H9 (cell line): ENCODE measurements at regions not wholly inside any gene's neighbourhood (a gene's known extent, or its start where the extent isn't known, plus 50 kb on each side); places are given as distances from the start of the nearest gene placed in this dataset.

ENCODE experiments used
- DNase-seq: peaks from one replicate; pipeline ENCODE4 v3.0.0-alpha.2; 2017
- H2AFZ ChIP-seq: one replicate; pipeline ENCODE4 v1.6.1; 2013; ENCODE audit warnings: mild to moderate bottlenecking, low read length, control low read depth, moderate library complexity
- H2AK5ac ChIP-seq: 2 replicates; pipeline ENCODE4 v1.6.1; 2013; ENCODE audit warnings: low read length, control low read depth, mixed read lengths; ENCODE audit not compliant: insufficient read length
- H2BK120ac ChIP-seq: one replicate; pipeline ENCODE4 v1.6.1; 2013; ENCODE audit warnings: low read depth, mild to moderate bottlenecking, low read length, control low read depth, inconsistent platforms; ENCODE audit not compliant: poor library complexity, severe bottlenecking
- H2BK12ac ChIP-seq: 2 replicates; pipeline ENCODE4 v1.6.1; 2013; ENCODE audit warnings: low read length, control low read depth, mixed read lengths, low read depth; ENCODE audit not compliant: insufficient read length
- H2BK15ac ChIP-seq: 2 replicates; pipeline ENCODE4 v1.6.1; 2013; ENCODE audit warnings: low read depth, low read length, control low read depth
- H2BK20ac ChIP-seq: one replicate; pipeline ENCODE4 v1.6.1; 2013; ENCODE audit warnings: low read depth, mild to moderate bottlenecking, low read length, control low read depth, inconsistent platforms; ENCODE audit not compliant: poor library complexity, severe bottlenecking
- H2BK5ac ChIP-seq: 2 replicates; pipeline ENCODE4 v1.6.1; 2013; ENCODE audit warnings: low read length, control low read depth, mixed read lengths; ENCODE audit not compliant: insufficient read length
- H3K14ac ChIP-seq: 2 replicates; pipeline ENCODE4 v1.6.1; 2013; ENCODE audit warnings: low read length, control low read depth; ENCODE audit not compliant: insufficient read depth
- H3K18ac ChIP-seq: 2 replicates; pipeline ENCODE4 v1.6.1; 2013; ENCODE audit warnings: low read depth, mild to moderate bottlenecking, mixed read lengths, low read length, control low read depth; ENCODE audit not compliant: insufficient read length
- H3K23ac ChIP-seq: 2 replicates; pipeline ENCODE4 v1.6.1; 2013; ENCODE audit warnings: low read length, control low read depth, mixed read lengths, low read depth; ENCODE audit not compliant: insufficient read length
- H3K23me2 ChIP-seq: 2 replicates; pipeline ENCODE4 v1.6.1; 2013; ENCODE audit warnings: low read depth, mild to moderate bottlenecking, mixed read lengths, low read length, control low read depth; ENCODE audit not compliant: insufficient read length, poor library complexity, severe bottlenecking
- H3K27ac ChIP-seq: 2 replicates; pipeline ENCODE4 v1.5.1; 2013; ENCODE audit warnings: low read length, control low read depth, mixed read lengths, low read depth; ENCODE audit not compliant: insufficient read length
- H3K27me3 ChIP-seq: 2 replicates; pipeline ENCODE4 v1.6.1; 2013; ENCODE audit warnings: low read length, control low read depth, inconsistent platforms; ENCODE audit not compliant: insufficient read depth
- H3K4ac ChIP-seq: 2 replicates; pipeline ENCODE4 v1.6.1; 2013; ENCODE audit warnings: low read depth, mild to moderate bottlenecking, control low read depth, inconsistent platforms, low read length, moderate library complexity
- H3K4me1 ChIP-seq: 2 replicates; pipeline ENCODE4 v1.6.1; 2013; ENCODE audit warnings: low read length, control low read depth, inconsistent platforms; ENCODE audit not compliant: insufficient read depth
- H3K4me2 ChIP-seq: 2 replicates; pipeline ENCODE4 v1.6.1; 2013; ENCODE audit warnings: low read length, control low read depth, mixed read lengths; ENCODE audit not compliant: insufficient read length, insufficient read depth
- H3K56ac ChIP-seq: 2 replicates; pipeline ENCODE4 v1.6.1; 2013; ENCODE audit warnings: low read depth, mild to moderate bottlenecking, mixed read lengths, low read length, control low read depth; ENCODE audit not compliant: insufficient read length
- H3K79me1 ChIP-seq: 2 replicates; pipeline ENCODE4 v1.6.1; 2013; ENCODE audit warnings: low read depth, mild to moderate bottlenecking, moderate library complexity, low read length, control low read depth, inconsistent platforms; ENCODE audit not compliant: insufficient read depth, poor library complexity, severe bottlenecking
- H3K79me2 ChIP-seq: 2 replicates; pipeline ENCODE4 v1.6.1; 2013; ENCODE audit warnings: low read length, control low read depth, inconsistent platforms; ENCODE audit not compliant: insufficient read depth
- H3K9ac ChIP-seq: 2 replicates; pipeline ENCODE4 v1.6.1; 2013; ENCODE audit warnings: low read length, control low read depth, mixed read lengths; ENCODE audit not compliant: insufficient read length; ENCODE audit errors: extremely low read depth
- H3K9me3 ChIP-seq: one replicate; pipeline ENCODE4 v1.6.1; 2013; ENCODE audit warnings: low read depth, low read length, inconsistent platforms; ENCODE audit not compliant: control insufficient read depth
- H3T11ph ChIP-seq: one replicate; pipeline ENCODE4 v1.6.1; 2013; ENCODE audit warnings: mild to moderate bottlenecking, low read length, control low read depth, inconsistent platforms
- H4K20me1 ChIP-seq: one replicate; pipeline ENCODE4 v1.6.1; 2013; ENCODE audit not compliant: control insufficient read depth, insufficient read length, insufficient read depth
- H4K5ac ChIP-seq: 2 replicates; pipeline ENCODE4 v1.6.1; 2013; ENCODE audit warnings: low read depth, mild to moderate bottlenecking, mixed read lengths, low read length, control low read depth; ENCODE audit not compliant: insufficient read length
- H4K8ac ChIP-seq: replicated peaks from 2 replicates; pipeline ENCODE4 v1.6.1; 2013; ENCODE audit warnings: low read length, control low read depth, mixed read lengths, low read depth; ENCODE audit not compliant: insufficient read length
- H4K91ac ChIP-seq: 2 replicates; pipeline ENCODE4 v1.6.1; 2013; ENCODE audit warnings: low read depth, mild to moderate bottlenecking, moderate library complexity, mixed read lengths, low read length, control low read depth; ENCODE audit not compliant: insufficient read length
- H3K27ac Mint-ChIP-seq, 3 experiments: 2 replicates in 2 of 3; 3 replicates in 1 of 3; pipeline ENCODE4 v1.8.0; 2020 to 2021; ENCODE audit warnings: mixed read lengths in 3 of 3, mild to moderate bottlenecking in 1 of 3, moderate library complexity in 1 of 3
- H3K27me3 Mint-ChIP-seq: 2 replicates; pipeline ENCODE4 v1.8.0; 2021; ENCODE audit warnings: low read depth, mild to moderate bottlenecking, moderate library complexity, mixed read lengths
- H3K36me3 Mint-ChIP-seq, 3 experiments: 2 replicates in 2 of 3; 3 replicates in 1 of 3; pipeline ENCODE4 v1.8.0; 2020 to 2021; ENCODE audit warnings: low read depth in 3 of 3, mixed read lengths in 3 of 3; ENCODE audit not compliant: insufficient read depth in 1 of 3
- H3K4me1 Mint-ChIP-seq, 2 experiments: 2 replicates each; pipeline ENCODE4 v1.8.0; 2020; ENCODE audit warnings: mixed read lengths in 2 of 2
- H3K4me3 Mint-ChIP-seq, 2 experiments: 2 replicates in 1 of 2; 3 replicates in 1 of 2; pipeline ENCODE4 v1.8.0; 2020 to 2021; ENCODE audit warnings: mild to moderate bottlenecking in 2 of 2, mixed read lengths in 2 of 2, moderate library complexity in 1 of 2
- H3K9me3 Mint-ChIP-seq, 2 experiments: 2 replicates in 1 of 2; 3 replicates in 1 of 2; pipeline ENCODE4 v1.8.0; 2020; ENCODE audit warnings: mild to moderate bottlenecking in 2 of 2, mixed read lengths in 2 of 2, moderate library complexity in 1 of 2
- CTCF ChIP-seq: fragments of 200-600 bp; sonication (generic); conservative IDR thresholded peaks from 3 replicates; pipeline ENCODE4 v1.8.0; 2021; ENCODE audit warnings: antibody characterized with exemption, mild to moderate bottlenecking

GRCh38 chr6:133772567-133772966, 116.3 kb upstream of the TCF21 start:
- Histone ChIP-seq H3K79me1 (no peaks in the 10 kb centered on the region), H4K20me1 (no peaks in the 10 kb centered on the region), H3K27ac (no peak overlapping the region), H3K9ac (no peak overlapping the region), H3K4ac (no peak overlapping the region), H2BK5ac (no peak overlapping the region), H3K79me2 (no peaks in the 10 kb centered on the region), H2AFZ (no peak overlapping the region), H2BK20ac (no peak overlapping the region), H2BK15ac (no peak overlapping the region), H4K91ac (no peak overlapping the region), H3T11ph (no peak overlapping the region), H4K8ac (no peak overlapping the region), H3K18ac (no peak overlapping the region), H2BK12ac (no peak overlapping the region), H2AK5ac (no peak overlapping the region), H3K14ac (no peak overlapping the region), H3K23me2 (no peaks in the 10 kb centered on the region), H3K9me3 (no peaks in the 10 kb centered on the region), H3K4me2 (no peak overlapping the region), H3K27me3 (no peaks in the 10 kb centered on the region), H3K56ac (no peak overlapping the region), H3K4me1 (no peaks in the 10 kb centered on the region), H2BK120ac (no peak overlapping the region), H3K23ac (no peak overlapping the region), H4K5ac (no peak overlapping the region)
- Mint-ChIP-seq H3K4me1 (no peaks in the 10 kb centered on the region), H3K9me3 (no peaks in the 10 kb centered on the region; a peak in 1 of 5 replicates), H3K27me3 (no peaks in the 10 kb centered on the region), H3K4me3 (no peak overlapping the region), H3K27ac (no peak overlapping the region), H3K36me3 (no peaks in the 10 kb centered on the region)
- no peak for DNase-seq
- no peak for TF ChIP-seq CTCF
